Neural cell (in vitro differentiated cells): ENCODE measurements at regions not wholly inside any gene's neighbourhood (a gene's known extent, or its start where the extent isn't known, plus 50 kb on each side); places are given as distances from the start of the nearest gene placed in this dataset.

ENCODE experiments used
- H2AFZ ChIP-seq: fragments of 200-600, 300-800 bp; sonication (generic), shearing (Covaris generic); 2 replicates; pipeline ENCODE4 v1.6.0; 2014; ENCODE audit warnings: low read depth, mild to moderate bottlenecking, antibody characterized with exemption, low read length, moderate library complexity
- H3F3A ChIP-seq: fragments of 200-600 bp; shearing (Covaris generic); 2 replicates; pipeline ENCODE4 v1.6.1; 2016; ENCODE audit warnings: mild to moderate bottlenecking, moderate library complexity, mixed read lengths, antibody characterized with exemption, low read length; ENCODE audit not compliant: insufficient read depth, poor library complexity, severe bottlenecking
- H3K27ac ChIP-seq: fragments of 200-600, 300-800 bp; sonication (generic), shearing (Covaris generic); 2 replicates; pipeline ENCODE4 v1.5.1; 2014; ENCODE audit warnings: mild to moderate bottlenecking, low read length, moderate library complexity
- H3K27me3 ChIP-seq: fragments of 300-800, 200-600 bp; sonication (generic), shearing (Covaris generic); 2 replicates; pipeline ENCODE4 v1.6.0; 2014; ENCODE audit warnings: mild to moderate bottlenecking, low read depth, low read length, moderate library complexity; ENCODE audit not compliant: insufficient read depth
- H3K36me3 ChIP-seq: fragments of 300-800, 200-600 bp; sonication (generic), shearing (Covaris generic); 2 replicates; pipeline ENCODE4 v1.5.1; 2014; ENCODE audit warnings: mild to moderate bottlenecking, antibody characterized with exemption, low read length, moderate library complexity; ENCODE audit not compliant: insufficient read depth
- H3K4me2 ChIP-seq: fragments of 300-800, 200-600 bp; sonication (generic), shearing (Covaris generic); 2 replicates; pipeline ENCODE4 v1.6.0; 2014; ENCODE audit warnings: mild to moderate bottlenecking, low read length
- H3K4me3 ChIP-seq: fragments of 300-800, 200-600 bp; sonication (generic), shearing (Covaris generic); 2 replicates; pipeline ENCODE4 v1.5.1; 2014; ENCODE audit warnings: mild to moderate bottlenecking, low read length, moderate library complexity
- H3K79me2 ChIP-seq: fragments of 200-600 bp; shearing (Covaris generic); replicated peaks from 2 replicates; pipeline ENCODE4 v1.6.0; 2014; ENCODE audit warnings: mild to moderate bottlenecking, low read length, moderate library complexity; ENCODE audit not compliant: insufficient read depth
- H3K9ac ChIP-seq: fragments of 300-800, 200-600 bp; sonication (generic), shearing (Covaris generic); 2 replicates; pipeline ENCODE4 v1.6.1; 2016; ENCODE audit warnings: mild to moderate bottlenecking, low read length, mixed read lengths
- H3K9me2 ChIP-seq: fragments of 200-600 bp; shearing (Covaris generic); 2 replicates; pipeline ENCODE4 v1.6.1; 2016; ENCODE audit warnings: mild to moderate bottlenecking, low read length, mixed read lengths; ENCODE audit not compliant: insufficient read depth
- H3K9me3 ChIP-seq: fragments of 200-600, 300-800 bp; sonication (generic), shearing (Covaris generic); 2 replicates; pipeline ENCODE4 v1.6.1; 2016; ENCODE audit warnings: mild to moderate bottlenecking, mixed run types, low read length, moderate library complexity, mixed read lengths
- H4K20me1 ChIP-seq: fragments of 200-600 bp; shearing (Covaris generic); 2 replicates; pipeline ENCODE4 v1.6.1; 2016; ENCODE audit warnings: mild to moderate bottlenecking, mixed run types; ENCODE audit not compliant: insufficient read depth
- CTCF ChIP-seq: fragments of 450-650 bp; IDR thresholded peaks from 2 replicates; pipeline ENCODE4 v1.5.1; 2014; ENCODE audit warnings: antibody characterized with exemption, mild to moderate bottlenecking, moderate library complexity; ENCODE audit not compliant: poor library complexity, severe bottlenecking
- EP300 ChIP-seq: fragments of 450-650 bp; conservative IDR thresholded peaks from 2 replicates; pipeline ENCODE4 v1.6.1; 2014; ENCODE audit warnings: antibody characterized with exemption, mild to moderate bottlenecking, moderate library complexity; ENCODE audit not compliant: poor library complexity, severe bottlenecking
- EZH2 ChIP-seq: fragments of 200-600, 300-800 bp; shearing (Covaris generic), sonication (generic); IDR thresholded peaks from 2 replicates; pipeline ENCODE4 v1.6.1; 2014; ENCODE audit warnings: antibody characterized with exemption, low read length, borderline replicate concordance, mild to moderate bottlenecking; ENCODE audit not compliant: insufficient read depth, poor library complexity, severe bottlenecking
- MXI1 ChIP-seq: fragments of 450-650 bp; conservative IDR thresholded peaks from 2 replicates; pipeline ENCODE4 v1.6.1; 2014; ENCODE audit warnings: antibody characterized with exemption, mild to moderate bottlenecking; ENCODE audit not compliant: poor library complexity, severe bottlenecking
- POLR2AphosphoS5 ChIP-seq: IDR thresholded peaks from 2 replicates; pipeline ENCODE4 v1.6.1; 2012
- RAD21 ChIP-seq: fragments of 450-650 bp; conservative IDR thresholded peaks from 2 replicates; pipeline ENCODE4 v1.6.1; 2014; ENCODE audit warnings: antibody characterized with exemption, mild to moderate bottlenecking, moderate library complexity
- REST ChIP-seq: IDR thresholded peaks from 2 replicates; pipeline ENCODE4 v1.6.1; 2012; ENCODE audit warnings: borderline replicate concordance
- SMC3 ChIP-seq: fragments of 450-650 bp; conservative IDR thresholded peaks from 2 replicates; pipeline ENCODE4 v1.6.1; 2014; ENCODE audit warnings: antibody characterized with exemption, mild to moderate bottlenecking, moderate library complexity; ENCODE audit not compliant: poor library complexity
- TAF1 ChIP-seq: IDR thresholded peaks from 2 replicates; pipeline ENCODE4 v1.6.1; 2012; ENCODE audit warnings: low read depth

GRCh38 chr1:243923292-243924171 is 73.5 kb upstream of the AKT3 start:
- Histone ChIP-seq H3K9me2 (no peaks in the 10 kb centered on the region), H3F3A (no peaks in the 10 kb centered on the region), H3K9me3 (no peaks in the 10 kb centered on the region), H3K79me2 (no peaks in the 10 kb centered on the region), H3K9ac (no peak overlapping the region), H3K4me3 (no peak overlapping the region), H3K27me3 (no peaks in the 10 kb centered on the region), H3K4me2 (no peak overlapping the region), H4K20me1 (no peaks in the 10 kb centered on the region), H3K36me3 (no peaks in the 10 kb centered on the region), H3K27ac (no peak overlapping the region), H2AFZ (no peak overlapping the region)
- TF ChIP-seq TAF1 = no peak

- no peak overlapping the region for H3K4me2 ChIP-seq
- H3K27ac ChIP-seq = no peak overlapping the region
- H3K36me3 ChIP-seq = no peaks in the 10 kb centered on the region
- no peaks in the 10 kb centered on the region for H4K20me1 ChIP-seq
- no peaks in the 10 kb centered on the region for H3K9me3 ChIP-seq
- no peaks in the 10 kb centered on the region for H3K9me2 ChIP-seq
- H3K9ac ChIP-seq = no peak overlapping the region
- H3F3A ChIP-seq = peaks cover 7% of the 10 kb centered on the region
- H3K79me2 ChIP-seq = no peaks in the 10 kb centered on the region
- H2AFZ ChIP-seq = no peak overlapping the region
- no peak overlapping the region for H3K4me3 ChIP-seq
- TF ChIP-seq POLR2AphosphoS5 (no peak), RAD21 (no peak), CTCF (no peak), EP300 (no peak), MXI1 (no peak), EZH2 (no peak), SMC3 (no peak), TAF1 (no peak), REST (no peak)
- H3K27me3 ChIP-seq = no peaks in the 10 kb centered on the region
Observed at GRCh38 chr1:243921111-243921510, 71.1 kb upstream of the AKT3 start.
